ENCODE measurements at regions not wholly inside any gene's neighbourhood (a gene's known extent, or its start where the extent isn't known, plus 50 kb on each side); places are given as distances from the start of the nearest gene placed in this dataset.

GRCh38 chr4:107363125-107363524, 327.0 kb upstream of the DKK2 start (continued):
- TF ChIP-seq, protein P1, sequence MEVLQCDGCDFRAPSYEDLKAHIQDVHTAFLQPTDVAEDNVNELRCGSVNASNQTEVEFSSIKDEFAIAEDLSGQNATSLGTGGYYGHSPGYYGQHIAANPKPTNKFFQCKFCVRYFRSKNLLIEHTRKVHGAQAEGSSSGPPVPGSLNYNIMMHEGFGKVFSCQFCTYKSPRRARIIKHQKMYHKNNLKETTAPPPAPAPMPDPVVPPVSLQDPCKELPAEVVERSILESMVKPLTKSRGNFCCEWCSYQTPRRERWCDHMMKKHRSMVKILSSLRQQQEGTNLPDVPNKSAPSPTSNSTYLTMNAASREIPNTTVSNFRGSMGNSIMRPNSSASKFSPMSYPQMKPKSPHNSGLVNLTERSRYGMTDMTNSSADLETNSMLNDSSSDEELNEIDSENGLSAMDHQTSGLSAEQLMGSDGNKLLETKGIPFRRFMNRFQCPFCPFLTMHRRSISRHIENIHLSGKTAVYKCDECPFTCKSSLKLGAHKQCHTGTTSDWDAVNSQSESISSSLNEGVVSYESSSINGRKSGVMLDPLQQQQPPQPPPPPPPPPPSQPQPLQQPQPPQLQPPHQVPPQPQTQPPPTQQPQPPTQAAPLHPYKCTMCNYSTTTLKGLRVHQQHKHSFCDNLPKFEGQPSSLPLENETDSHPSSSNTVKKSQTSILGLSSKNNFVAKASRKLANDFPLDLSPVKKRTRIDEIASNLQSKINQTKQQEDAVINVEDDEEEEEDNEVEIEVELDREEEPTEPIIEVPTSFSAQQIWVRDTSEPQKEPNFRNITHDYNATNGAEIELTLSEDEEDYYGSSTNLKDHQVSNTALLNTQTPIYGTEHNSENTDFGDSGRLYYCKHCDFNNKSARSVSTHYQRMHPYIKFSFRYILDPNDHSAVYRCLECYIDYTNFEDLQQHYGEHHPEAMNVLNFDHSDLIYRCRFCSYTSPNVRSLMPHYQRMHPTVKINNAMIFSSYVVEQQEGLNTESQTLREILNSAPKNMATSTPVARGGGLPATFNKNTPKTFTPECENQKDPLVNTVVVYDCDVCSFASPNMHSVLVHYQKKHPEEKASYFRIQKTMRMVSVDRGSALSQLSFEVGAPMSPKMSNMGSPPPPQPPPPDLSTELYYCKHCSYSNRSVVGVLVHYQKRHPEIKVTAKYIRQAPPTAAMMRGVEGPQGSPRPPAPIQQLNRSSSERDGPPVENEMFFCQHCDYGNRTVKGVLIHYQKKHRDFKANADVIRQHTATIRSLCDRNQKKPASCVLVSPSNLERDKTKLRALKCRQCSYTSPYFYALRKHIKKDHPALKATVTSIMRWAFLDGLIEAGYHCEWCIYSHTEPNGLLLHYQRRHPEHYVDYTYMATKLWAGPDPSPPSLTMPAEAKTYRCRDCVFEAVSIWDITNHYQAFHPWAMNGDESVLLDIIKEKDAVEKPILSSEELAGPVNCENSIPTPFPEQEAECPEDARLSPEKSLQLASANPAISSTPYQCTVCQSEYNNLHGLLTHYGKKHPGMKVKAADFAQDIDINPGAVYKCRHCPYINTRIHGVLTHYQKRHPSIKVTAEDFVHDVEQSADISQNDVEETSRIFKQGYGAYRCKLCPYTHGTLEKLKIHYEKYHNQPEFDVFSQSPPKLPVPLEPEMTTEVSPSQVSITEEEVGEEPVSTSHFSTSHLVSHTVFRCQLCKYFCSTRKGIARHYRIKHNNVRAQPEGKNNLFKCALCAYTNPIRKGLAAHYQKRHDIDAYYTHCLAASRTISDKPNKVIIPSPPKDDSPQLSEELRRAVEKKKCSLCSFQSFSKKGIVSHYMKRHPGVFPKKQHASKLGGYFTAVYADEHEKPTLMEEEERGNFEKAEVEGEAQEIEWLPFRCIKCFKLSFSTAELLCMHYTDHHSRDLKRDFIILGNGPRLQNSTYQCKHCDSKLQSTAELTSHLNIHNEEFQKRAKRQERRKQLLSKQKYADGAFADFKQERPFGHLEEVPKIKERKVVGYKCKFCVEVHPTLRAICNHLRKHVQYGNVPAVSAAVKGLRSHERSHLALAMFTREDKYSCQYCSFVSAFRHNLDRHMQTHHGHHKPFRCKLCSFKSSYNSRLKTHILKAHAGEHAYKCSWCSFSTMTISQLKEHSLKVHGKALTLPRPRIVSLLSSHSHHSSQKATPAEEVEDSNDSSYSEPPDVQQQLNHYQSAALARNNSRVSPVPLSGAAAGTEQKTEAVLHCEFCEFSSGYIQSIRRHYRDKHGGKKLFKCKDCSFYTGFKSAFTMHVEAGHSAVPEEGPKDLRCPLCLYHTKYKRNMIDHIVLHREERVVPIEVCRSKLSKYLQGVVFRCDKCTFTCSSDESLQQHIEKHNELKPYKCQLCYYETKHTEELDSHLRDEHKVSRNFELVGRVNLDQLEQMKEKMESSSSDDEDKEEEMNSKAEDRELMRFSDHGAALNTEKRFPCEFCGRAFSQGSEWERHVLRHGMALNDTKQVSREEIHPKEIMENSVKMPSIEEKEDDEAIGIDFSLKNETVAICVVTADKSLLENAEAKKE (CRISPR knock-in tag; IDR thresholded peaks at IDR 0.05): no peak
- TF ChIP-seq, protein P2, sequence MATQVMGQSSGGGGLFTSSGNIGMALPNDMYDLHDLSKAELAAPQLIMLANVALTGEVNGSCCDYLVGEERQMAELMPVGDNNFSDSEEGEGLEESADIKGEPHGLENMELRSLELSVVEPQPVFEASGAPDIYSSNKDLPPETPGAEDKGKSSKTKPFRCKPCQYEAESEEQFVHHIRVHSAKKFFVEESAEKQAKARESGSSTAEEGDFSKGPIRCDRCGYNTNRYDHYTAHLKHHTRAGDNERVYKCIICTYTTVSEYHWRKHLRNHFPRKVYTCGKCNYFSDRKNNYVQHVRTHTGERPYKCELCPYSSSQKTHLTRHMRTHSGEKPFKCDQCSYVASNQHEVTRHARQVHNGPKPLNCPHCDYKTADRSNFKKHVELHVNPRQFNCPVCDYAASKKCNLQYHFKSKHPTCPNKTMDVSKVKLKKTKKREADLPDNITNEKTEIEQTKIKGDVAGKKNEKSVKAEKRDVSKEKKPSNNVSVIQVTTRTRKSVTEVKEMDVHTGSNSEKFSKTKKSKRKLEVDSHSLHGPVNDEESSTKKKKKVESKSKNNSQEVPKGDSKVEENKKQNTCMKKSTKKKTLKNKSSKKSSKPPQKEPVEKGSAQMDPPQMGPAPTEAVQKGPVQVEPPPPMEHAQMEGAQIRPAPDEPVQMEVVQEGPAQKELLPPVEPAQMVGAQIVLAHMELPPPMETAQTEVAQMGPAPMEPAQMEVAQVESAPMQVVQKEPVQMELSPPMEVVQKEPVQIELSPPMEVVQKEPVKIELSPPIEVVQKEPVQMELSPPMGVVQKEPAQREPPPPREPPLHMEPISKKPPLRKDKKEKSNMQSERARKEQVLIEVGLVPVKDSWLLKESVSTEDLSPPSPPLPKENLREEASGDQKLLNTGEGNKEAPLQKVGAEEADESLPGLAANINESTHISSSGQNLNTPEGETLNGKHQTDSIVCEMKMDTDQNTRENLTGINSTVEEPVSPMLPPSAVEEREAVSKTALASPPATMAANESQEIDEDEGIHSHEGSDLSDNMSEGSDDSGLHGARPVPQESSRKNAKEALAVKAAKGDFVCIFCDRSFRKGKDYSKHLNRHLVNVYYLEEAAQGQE (IDR thresholded peaks at IDR 0.05; ENCODE audit: unreplicated experiment): no peak

- peaks cover 4% of the 10 kb centered on the region; the same call in 2 of the 3 replicates for H3K9me3 Mint-ChIP-seq
- H3K79me2 ChIP-seq (replicated peaks; ENCODE audit: insufficient read depth): no peaks in the 10 kb centered on the region
- H3K4me1 Mint-ChIP-seq: no peaks in the 10 kb centered on the region
- no peaks in the 10 kb centered on the region; the same call in 2 of the 3 replicates for H3K36me3 Mint-ChIP-seq (ENCODE audit: low read depth)
- H3K9me2 ChIP-seq (ENCODE audit: insufficient read depth): no peaks in the 10 kb centered on the region
- no peak overlapping the region for H3K4me3 ChIP-seq
- H4K20me1 ChIP-seq (replicated peaks; ENCODE audit: insufficient read depth): no peaks in the 10 kb centered on the region
- H3K27me3 ChIP-seq (ENCODE audit: insufficient read depth): no peaks in the 10 kb centered on the region
- no peak overlapping the region for H3K27ac ChIP-seq (ENCODE audit: low read depth)
- H3F3A ChIP-seq (replicated peaks; ENCODE audit: low read depth): no peaks in the 10 kb centered on the region
- H3K36me3 ChIP-seq (ENCODE audit: insufficient read depth): no peaks in the 10 kb centered on the region
- DNase-seq (ENCODE audit: low spot score) (no peak), ATAC-seq (no peak)
- no peak overlapping the region for H3K4me3 Mint-ChIP-seq
- H3K4me1 ChIP-seq (ENCODE audit: insufficient read depth): no peaks in the 10 kb centered on the region
- no peaks in the 10 kb centered on the region for H3K27me3 Mint-ChIP-seq (ENCODE audit: insufficient read depth, low read depth, poor library complexity)
- H3K4me2 ChIP-seq: no peak overlapping the region
- no peak overlapping the region for H3K27ac Mint-ChIP-seq
- H2AFZ ChIP-seq: no peak overlapping the region
- TF ChIP-seq, protein P1 (CRISPR knock-in tag; IDR thresholded peaks at IDR 0.05): no peak
- TF ChIP-seq EZH2phosphoT487 (IDR thresholded peaks at IDR 0.05; ENCODE audit: unreplicated experiment): no peak
- no peak for TF ChIP-seq POLR2AphosphoS5 (IDR thresholded peaks at IDR 0.05; ENCODE audit: low read depth)
- TF ChIP-seq ZNF331 (CRISPR knock-in tag; IDR thresholded peaks at IDR 0.05; ENCODE audit: low read depth): no peak
Observed at GRCh38 chr4:107359208-107359607, 323.1 kb upstream of the DKK2 start.

Data from GM23338 (cell line).